ENCODE measurements at regions not wholly inside any gene's neighbourhood (a gene's known extent, or its start where the extent isn't known, plus 50 kb on each side); places are given as distances from the start of the nearest gene placed in this dataset.

DNA sequence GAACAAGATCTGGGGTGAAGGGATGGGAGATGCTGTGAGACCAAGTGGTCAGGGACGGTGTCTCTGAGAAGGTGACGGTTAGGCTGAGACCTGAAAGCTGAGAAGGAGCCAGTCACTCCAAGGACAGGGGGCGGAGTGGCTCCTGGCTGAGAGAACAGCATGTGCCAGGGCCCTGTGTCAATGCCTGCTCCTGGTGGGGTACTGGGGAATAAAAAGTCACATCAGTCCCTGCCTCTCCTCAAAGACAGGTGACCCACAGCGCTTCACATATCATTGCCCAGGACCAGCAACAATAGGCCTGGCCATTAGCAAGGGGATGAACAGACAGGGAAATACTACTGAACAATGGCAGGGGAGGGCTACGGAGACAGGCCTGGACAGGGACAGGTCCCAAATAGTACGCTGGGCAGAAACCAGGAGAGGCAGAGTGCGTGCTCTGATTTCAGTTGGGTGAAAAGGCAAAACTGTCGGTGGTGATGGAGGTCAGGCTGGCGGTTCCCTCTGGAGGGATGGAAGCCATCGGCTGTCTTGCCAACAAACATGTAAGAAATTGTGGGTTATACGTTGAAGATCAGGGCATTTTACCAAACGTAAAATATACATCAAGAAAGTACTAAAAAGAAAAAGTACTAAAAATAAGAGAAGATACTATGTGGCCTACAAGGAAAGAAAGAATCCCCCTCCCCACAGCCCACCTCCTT, 64.3 kb downstream of the C9orf50 start:
- Mint-ChIP-seq H3K4me3 (no peak overlapping the region), H3K4me1 (ENCODE audit: low read depth) (no peaks in the 10 kb centered on the region), H3K9me3 (no peaks in the 10 kb centered on the region), H3K27me3 (peaks cover 10% of the 10 kb centered on the region), H3K36me3 (ENCODE audit: low read depth) (no peaks in the 10 kb centered on the region), H3K27ac (no peak overlapping the region)
- H3K36me3 ChIP-seq (ENCODE audit: insufficient read depth, low read length) = no peaks in the 10 kb centered on the region
- ATAC-seq (ENCODE audit: poor library complexity) (no peak), DNase-seq (no peak)
- ChIA-PET POLR2A (no interaction called here), CTCF (no interaction called here)
- TF ChIP-seq, protein P1, sequence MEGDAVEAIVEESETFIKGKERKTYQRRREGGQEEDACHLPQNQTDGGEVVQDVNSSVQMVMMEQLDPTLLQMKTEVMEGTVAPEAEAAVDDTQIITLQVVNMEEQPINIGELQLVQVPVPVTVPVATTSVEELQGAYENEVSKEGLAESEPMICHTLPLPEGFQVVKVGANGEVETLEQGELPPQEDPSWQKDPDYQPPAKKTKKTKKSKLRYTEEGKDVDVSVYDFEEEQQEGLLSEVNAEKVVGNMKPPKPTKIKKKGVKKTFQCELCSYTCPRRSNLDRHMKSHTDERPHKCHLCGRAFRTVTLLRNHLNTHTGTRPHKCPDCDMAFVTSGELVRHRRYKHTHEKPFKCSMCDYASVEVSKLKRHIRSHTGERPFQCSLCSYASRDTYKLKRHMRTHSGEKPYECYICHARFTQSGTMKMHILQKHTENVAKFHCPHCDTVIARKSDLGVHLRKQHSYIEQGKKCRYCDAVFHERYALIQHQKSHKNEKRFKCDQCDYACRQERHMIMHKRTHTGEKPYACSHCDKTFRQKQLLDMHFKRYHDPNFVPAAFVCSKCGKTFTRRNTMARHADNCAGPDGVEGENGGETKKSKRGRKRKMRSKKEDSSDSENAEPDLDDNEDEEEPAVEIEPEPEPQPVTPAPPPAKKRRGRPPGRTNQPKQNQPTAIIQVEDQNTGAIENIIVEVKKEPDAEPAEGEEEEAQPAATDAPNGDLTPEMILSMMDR (IDR thresholded peaks at IDR 0.05) = no peak
- intact Hi-C loops (cut with DNase I, micrococcal nuclease) = loop anchor here in 1 of 2 experiments (5.0 kb wide), 1 partner anchor 104 kb away; no protein-coding TSS in a partner anchor
- H3K27ac ChIP-seq (ENCODE audit: low read depth in 1 of 2, low read length in 2 of 2) = no peak overlapping the region
- H3K4me1 ChIP-seq (ENCODE audit: insufficient read depth, low read length) = no peaks in the 10 kb centered on the region
- peaks cover 0 to under 1% of the 10 kb centered on the region in 2 experiments for H3K9me3 ChIP-seq (ENCODE audit: control insufficient read depth in 1 of 2, insufficient read depth in 1 of 2, low read length in 2 of 2)
- peaks cover 5 to 9% of the 10 kb centered on the region in 2 experiments for H3K27me3 ChIP-seq (ENCODE audit: control insufficient read depth in 1 of 2, insufficient read depth in 2 of 2, low read length in 2 of 2)
- H3K4me3 ChIP-seq (ENCODE audit: low read length) = no peak overlapping the region

DNA sequence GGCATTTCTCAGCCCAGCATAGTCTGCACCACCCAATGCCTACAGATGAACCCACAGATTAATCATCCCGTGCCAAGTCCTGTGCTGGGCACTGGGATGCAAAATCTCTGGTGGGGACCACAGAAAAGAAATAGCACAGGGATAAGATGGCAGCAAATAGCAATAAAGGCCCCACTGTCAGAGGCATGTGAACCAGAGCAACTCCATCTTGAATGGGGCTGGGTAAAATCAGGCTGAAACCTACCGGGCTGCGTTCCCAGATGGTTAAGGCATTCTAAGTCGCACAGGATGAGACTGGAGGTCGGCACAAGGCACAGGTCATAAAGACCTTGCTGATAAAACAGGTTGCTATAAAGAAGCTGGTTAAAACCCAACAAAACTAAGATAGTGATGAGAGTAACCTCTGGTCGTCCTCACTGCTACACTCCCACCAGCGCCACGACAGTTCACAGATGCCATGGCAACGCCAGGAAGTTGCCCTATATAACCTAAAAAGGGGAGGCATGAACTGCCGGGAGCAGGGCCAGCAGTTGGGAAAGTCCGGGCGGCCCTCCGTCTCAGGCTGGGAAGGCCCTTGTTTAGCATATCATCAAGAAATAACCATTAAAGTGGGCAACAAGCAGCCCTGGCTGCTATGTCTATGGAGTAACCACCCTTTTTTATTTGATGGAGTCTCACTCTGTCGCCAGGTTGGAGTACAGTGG, 65.2 kb downstream of the C9orf50 start:
- no peak overlapping the region for H3K4me3 Mint-ChIP-seq
- TF ChIP-seq, protein P1 (IDR thresholded peaks at IDR 0.05) = no peak
- Histone ChIP-seq H3K4me1 (ENCODE audit: insufficient read depth, low read length) (no peaks in the 10 kb centered on the region), H3K4me3 (ENCODE audit: low read length) (no peak overlapping the region), H3K27me3 (ENCODE audit: control insufficient read depth in 1 of 2, insufficient read depth in 2 of 2, low read length in 2 of 2) (peaks cover 6 to 14% of the 10 kb centered on the region in 2 experiments), H3K36me3 (ENCODE audit: insufficient read depth, low read length) (no peaks in the 10 kb centered on the region), H3K9me3 (ENCODE audit: control insufficient read depth in 1 of 2, insufficient read depth in 1 of 2, low read length in 2 of 2) (no peaks in the 10 kb centered on the region), H3K27ac (ENCODE audit: low read depth in 1 of 2, low read length in 2 of 2) (no peak overlapping the region)
- CTCF ChIA-PET = no interaction called here
- peaks cover 17% of the 10 kb centered on the region for H3K27me3 Mint-ChIP-seq
- no peak for DNase-seq
- no peak overlapping the region for H3K27ac Mint-ChIP-seq
- H3K4me1 Mint-ChIP-seq (ENCODE audit: low read depth) = no peaks in the 10 kb centered on the region
- no peak for ATAC-seq (ENCODE audit: poor library complexity)
- intact Hi-C loops (cut with DNase I, micrococcal nuclease) = loop anchor here in 1 of 2 experiments (5.0 kb wide), 1 partner anchor 103 kb away; no protein-coding TSS in a partner anchor
- H3K9me3 Mint-ChIP-seq = no peaks in the 10 kb centered on the region
- no peaks in the 10 kb centered on the region for H3K36me3 Mint-ChIP-seq (ENCODE audit: low read depth)
- POLR2A ChIA-PET = no interaction called here

DNA sequence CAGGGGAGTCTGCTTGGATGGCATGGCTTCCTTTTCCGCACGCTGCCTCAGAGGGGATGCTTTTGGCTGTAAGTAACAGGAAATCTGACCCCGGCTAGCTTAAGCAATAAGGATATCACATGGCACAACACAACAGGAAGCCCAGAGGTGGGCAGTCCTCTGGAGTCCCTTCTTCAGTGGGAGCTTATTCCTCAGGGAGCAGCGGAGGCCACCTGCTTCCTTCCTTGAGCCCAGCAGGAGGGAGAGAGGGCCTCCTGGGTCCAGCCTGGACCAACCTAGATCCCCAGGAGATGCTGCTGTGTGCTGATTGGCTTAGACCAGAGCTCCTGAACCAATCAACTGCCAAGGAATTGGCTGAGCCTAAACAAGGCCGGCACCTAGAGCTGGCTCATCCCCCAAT, 66.3 kb downstream of the C9orf50 start:
- CTCF ChIA-PET = no interaction called here
- H3K4me1 Mint-ChIP-seq (ENCODE audit: low read depth) = no peaks in the 10 kb centered on the region
- POLR2A ChIA-PET = interaction anchor here (0.6 kb wide), 1 partner anchor 1179 kb away, joined by 3 read pairs; no protein-coding TSS in a partner anchor

More for the DNA sequence above, 66.3 kb downstream of the C9orf50 start:
- Histone ChIP-seq H3K4me1 (ENCODE audit: insufficient read depth, low read length) (peaks cover 3% of the 10 kb centered on the region), H3K4me3 (ENCODE audit: low read length) (no peak overlapping the region), H3K27me3 (ENCODE audit: control insufficient read depth in 1 of 2, insufficient read depth in 2 of 2, low read length in 2 of 2) (peaks cover 11 to 22% of the 10 kb centered on the region in 2 experiments), H3K9me3 (ENCODE audit: control insufficient read depth in 1 of 2, insufficient read depth in 1 of 2, low read length in 2 of 2) (peaks cover 0 to 3% of the 10 kb centered on the region in 2 experiments), H3K36me3 (ENCODE audit: insufficient read depth, low read length) (no peaks in the 10 kb centered on the region), H3K27ac (ENCODE audit: low read depth in 1 of 2, low read length in 2 of 2) (no peak overlapping the region)
- H3K27ac Mint-ChIP-seq = no peak overlapping the region
- TF ChIP-seq, protein P1 (IDR thresholded peaks at IDR 0.05) = no peak
- no peak overlapping the region for H3K4me3 Mint-ChIP-seq
- no peaks in the 10 kb centered on the region for H3K36me3 Mint-ChIP-seq (ENCODE audit: low read depth)
- DNase-seq (no peak), ATAC-seq (ENCODE audit: poor library complexity) (no peak)
- intact Hi-C loops (cut with DNase I, micrococcal nuclease) = loop anchor here in 1 of 2 experiments (5.0 kb wide), 1 partner anchor 102 kb away; no protein-coding TSS in a partner anchor
- peaks cover 21% of the 10 kb centered on the region for H3K27me3 Mint-ChIP-seq
- H3K9me3 Mint-ChIP-seq = no peaks in the 10 kb centered on the region

Measured in CD4-positive, alpha-beta T cell (primary cell).